B cell (primary cell): ENCODE measurements at regions not wholly inside any gene's neighbourhood (a gene's known extent, or its start where the extent isn't known, plus 50 kb on each side); places are given as distances from the start of the nearest gene placed in this dataset.
"Not testable (repeated sequence)": the region's sequence is repeated elsewhere in the genome, so short reads cannot be mapped to it uniquely, and the experiment has no call there.

Source experiments
- ATAC-seq: fragments of 200-7000 bp; cut with Tn5 transposase; one replicate; pipeline ENCODE4 v1.10.0; 2021; ENCODE audit warnings: low read depth, mild to moderate bottlenecking, moderate number of reproducible peaks, moderate library complexity
- CTCF ChIA-PET: fragments of 350-600 bp; sonication (Branson Sonifier 250); formaldehyde crosslinking; loops from one replicate; lab custom pipeline; 2021; ENCODE audit warnings: antibody characterized with exemption, inconsistent platforms; lab: Charles Lee
- POLR2A ChIA-PET: fragments of 350-600 bp; sonication (Branson Sonifier 250); formaldehyde crosslinking; loops from one replicate; lab custom pipeline; 2021; ENCODE audit warnings: antibody characterized with exemption; lab: Charles Lee
- DNase-seq: peaks from one replicate; pipeline ENCODE4 v3.0.0; 2013
- H2AFZ ChIP-seq: 2 replicates; pipeline ENCODE4 v1.6.1; 2012; ENCODE audit warnings: mild to moderate bottlenecking, low read depth, low read length; ENCODE audit not compliant: insufficient read depth, poor library complexity, severe bottlenecking
- H3K27ac ChIP-seq, 2 donors: 1 replicate in 1 of 2; 2 replicates in 1 of 2; pipeline ENCODE4 v1.5.1; 2012 to 2013; ENCODE audit warnings: low read length in 2 of 2, mild to moderate bottlenecking in 2 of 2, moderate library complexity in 1 of 2
- H3K27me3 ChIP-seq, 4 experiments: fragments of 200-600 bp in 1 of 4; sonication (generic) in 1 of 4; replicated peaks in 1 of 4; 1 replicate in 2 of 4; 2 replicates in 2 of 4; pipeline versions ENCODE4 v1.6.1 to v1.7.0; 2013 to 2016; ENCODE audit warnings: low read length in 3 of 4, mild to moderate bottlenecking in 2 of 4, mixed read lengths in 1 of 4, moderate library complexity in 1 of 4; ENCODE audit not compliant: insufficient read depth in 4 of 4, control insufficient read depth in 3 of 4; ENCODE audit errors: control extremely low read depth in 1 of 4
- H3K36me3 ChIP-seq, 2 experiments: replicated peaks in 1 of 2; 1 replicate in 1 of 2; 2 replicates in 1 of 2; pipeline versions ENCODE4 v1.6.1 to v1.7.1; 2013; ENCODE audit warnings: low read length in 1 of 2; ENCODE audit not compliant: insufficient read depth in 2 of 2, control insufficient read depth in 1 of 2; ENCODE audit errors: control extremely low read depth in 1 of 2, extremely low read depth in 1 of 2
- H3K4me1 ChIP-seq, 2 donors: fragments of 200-600 bp in 1 of 2; sonication (generic) in 1 of 2; 1 replicate in 1 of 2; 2 replicates in 1 of 2; pipeline versions ENCODE4 v1.5.1 to v1.6.1; 2013 to 2017; ENCODE audit warnings: low read length in 2 of 2; ENCODE audit not compliant: control insufficient read depth in 2 of 2, insufficient read depth in 2 of 2
- H3K4me2 ChIP-seq: replicated peaks from 2 replicates; pipeline ENCODE3; 2012; ENCODE audit warnings: mild to moderate bottlenecking, low read depth, low read length; ENCODE audit not compliant: poor library complexity, severe bottlenecking
- H3K4me3 ChIP-seq, 5 experiments: fragments of 200-600 bp in 1 of 5; sonication (generic) in 1 of 5; 1 replicate in 3 of 5; 2 replicates in 2 of 5; pipeline versions ENCODE4 v1.5.1 to v1.7.0; 2011 to 2016; ENCODE audit warnings: low read length in 4 of 5, mild to moderate bottlenecking in 4 of 5, low read depth in 2 of 5, control low read depth in 1 of 5, moderate library complexity in 1 of 5; ENCODE audit not compliant: insufficient read depth in 1 of 5; ENCODE audit errors: control extremely low read depth in 1 of 5, extremely low read depth in 1 of 5
- H3K79me2 ChIP-seq: fragments of 200-600 bp; sonication (generic); one replicate; pipeline ENCODE4 v1.6.0; 2016; ENCODE audit warnings: low read length; ENCODE audit not compliant: control insufficient read depth, insufficient read depth
- H3K9ac ChIP-seq: fragments of 200-600 bp; sonication (generic); 2 replicates; pipeline ENCODE4 v1.6.1; 2017; ENCODE audit warnings: mild to moderate bottlenecking, low read length, moderate library complexity
- H3K9me3 ChIP-seq, 3 donors: one replicate each; pipeline versions ENCODE4 v1.6.1 to v1.7.1; 2013; ENCODE audit warnings: low read length in 2 of 3; ENCODE audit not compliant: control insufficient read depth in 2 of 3, insufficient read depth in 1 of 3; ENCODE audit errors: control extremely low read depth in 1 of 3
- H4K20me1 ChIP-seq: 2 replicates; pipeline ENCODE4 v1.6.0; 2012; ENCODE audit warnings: mild to moderate bottlenecking, low read length; ENCODE audit not compliant: insufficient read depth, control insufficient read depth, poor library complexity, severe bottlenecking
- H3K27ac Mint-ChIP-seq: one replicate; pipeline ENCODE4 v1.8.0; 2021; ENCODE audit warnings: mixed read lengths
- H3K27me3 Mint-ChIP-seq: one replicate; pipeline ENCODE4 v1.8.0; 2021; ENCODE audit warnings: mixed read lengths
- H3K4me1 Mint-ChIP-seq: one replicate; pipeline ENCODE4 v1.8.0; 2021; ENCODE audit warnings: mixed read lengths
- H3K4me3 Mint-ChIP-seq: one replicate; pipeline ENCODE4 v1.8.0; 2021; ENCODE audit warnings: mixed read lengths
- H3K9me3 Mint-ChIP-seq: one replicate; pipeline ENCODE4 v1.8.0; 2022; ENCODE audit warnings: mixed read lengths; ENCODE audit not compliant: insufficient read depth
- EZH2 ChIP-seq: IDR thresholded peaks from 2 replicates; pipeline ENCODE4 v1.6.1; 2012; ENCODE audit warnings: borderline replicate concordance, low read depth, mild to moderate bottlenecking, moderate library complexity, low read length; ENCODE audit not compliant: insufficient read depth, poor library complexity, severe bottlenecking
- WGBS: methylation state at CpG from one replicate; pipeline ENCODE4 v1.1.5; 2013; ENCODE audit warnings: missing lambda C conversion rate; ENCODE audit not compliant: insufficient coverage; 5-methylcytosine and 5-hydroxymethylcytosine counted together
- intact Hi-C: fragments of 100-400 bp; cut with micrococcal nuclease; formaldehyde crosslinking; loops from one replicate; pipeline ENCODE4 v1.10.0; 2022
- TF ChIP-seq, protein P1 (sequence below): fragments of 200-600 bp; IDR thresholded peaks from one replicate; pipeline ENCODE4 v1.8.0; 2022; ENCODE audit warnings: antibody characterized with exemption, mild to moderate bottlenecking

DNA sequence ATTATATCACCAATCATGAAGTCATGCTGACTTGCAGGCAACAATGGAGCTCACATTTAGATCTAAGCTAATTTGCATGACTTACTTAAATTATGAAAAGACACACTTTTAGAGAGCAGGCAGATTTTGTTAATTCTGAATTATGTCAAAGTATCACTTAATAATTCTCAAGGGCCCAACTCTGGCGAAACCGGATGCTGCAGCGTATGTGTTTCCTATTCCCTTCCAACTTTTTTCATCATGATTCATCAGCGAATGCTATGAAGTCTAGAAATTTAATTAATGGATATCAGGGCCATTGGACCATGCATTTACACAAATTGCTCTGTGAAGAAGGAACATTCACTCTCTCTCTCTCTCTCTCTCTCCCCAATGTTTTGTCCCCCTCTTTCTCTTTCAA is 63.5 kb upstream of the GOLGA8A start:
- H3K27ac Mint-ChIP-seq, result no peak overlapping the region
- Histone ChIP-seq H3K4me3 (no peak overlapping the region), H3K4me1 (no peaks in the 10 kb centered on the region), H3K27me3 (peaks cover 0 to 12% (median 3%) of the 10 kb centered on the region in 4 experiments), H3K27ac (no peak overlapping the region), H4K20me1 (no peaks in the 10 kb centered on the region), H3K4me2 (no peak overlapping the region), H2AFZ (no peak overlapping the region), H3K9me3 (peaks cover 0 to 3% (median 1%) of the 10 kb centered on the region in 3 donors), H3K36me3 (no peaks in the 10 kb centered on the region), H3K79me2 (no peaks in the 10 kb centered on the region), H3K9ac (no peak overlapping the region)
- POLR2A ChIA-PET, result no interaction called here
- H3K4me1 Mint-ChIP-seq, result no peaks in the 10 kb centered on the region
- H3K27me3 Mint-ChIP-seq, result peaks cover 51% of the 10 kb centered on the region
- CTCF ChIA-PET, result no interaction called here
- no peaks in the 10 kb centered on the region for H3K9me3 Mint-ChIP-seq
- TF ChIP-seq EZH2, result no peak
- TF ChIP-seq, protein P1, sequence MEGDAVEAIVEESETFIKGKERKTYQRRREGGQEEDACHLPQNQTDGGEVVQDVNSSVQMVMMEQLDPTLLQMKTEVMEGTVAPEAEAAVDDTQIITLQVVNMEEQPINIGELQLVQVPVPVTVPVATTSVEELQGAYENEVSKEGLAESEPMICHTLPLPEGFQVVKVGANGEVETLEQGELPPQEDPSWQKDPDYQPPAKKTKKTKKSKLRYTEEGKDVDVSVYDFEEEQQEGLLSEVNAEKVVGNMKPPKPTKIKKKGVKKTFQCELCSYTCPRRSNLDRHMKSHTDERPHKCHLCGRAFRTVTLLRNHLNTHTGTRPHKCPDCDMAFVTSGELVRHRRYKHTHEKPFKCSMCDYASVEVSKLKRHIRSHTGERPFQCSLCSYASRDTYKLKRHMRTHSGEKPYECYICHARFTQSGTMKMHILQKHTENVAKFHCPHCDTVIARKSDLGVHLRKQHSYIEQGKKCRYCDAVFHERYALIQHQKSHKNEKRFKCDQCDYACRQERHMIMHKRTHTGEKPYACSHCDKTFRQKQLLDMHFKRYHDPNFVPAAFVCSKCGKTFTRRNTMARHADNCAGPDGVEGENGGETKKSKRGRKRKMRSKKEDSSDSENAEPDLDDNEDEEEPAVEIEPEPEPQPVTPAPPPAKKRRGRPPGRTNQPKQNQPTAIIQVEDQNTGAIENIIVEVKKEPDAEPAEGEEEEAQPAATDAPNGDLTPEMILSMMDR, result no peak
- WGBS, result no CpG with 5 or more reads among the region's 4 CpGs
- no peak for ATAC-seq
- intact Hi-C loops, result no loop called here
- no peak overlapping the region for H3K4me3 Mint-ChIP-seq
- DNase-seq, result no peak

DNA sequence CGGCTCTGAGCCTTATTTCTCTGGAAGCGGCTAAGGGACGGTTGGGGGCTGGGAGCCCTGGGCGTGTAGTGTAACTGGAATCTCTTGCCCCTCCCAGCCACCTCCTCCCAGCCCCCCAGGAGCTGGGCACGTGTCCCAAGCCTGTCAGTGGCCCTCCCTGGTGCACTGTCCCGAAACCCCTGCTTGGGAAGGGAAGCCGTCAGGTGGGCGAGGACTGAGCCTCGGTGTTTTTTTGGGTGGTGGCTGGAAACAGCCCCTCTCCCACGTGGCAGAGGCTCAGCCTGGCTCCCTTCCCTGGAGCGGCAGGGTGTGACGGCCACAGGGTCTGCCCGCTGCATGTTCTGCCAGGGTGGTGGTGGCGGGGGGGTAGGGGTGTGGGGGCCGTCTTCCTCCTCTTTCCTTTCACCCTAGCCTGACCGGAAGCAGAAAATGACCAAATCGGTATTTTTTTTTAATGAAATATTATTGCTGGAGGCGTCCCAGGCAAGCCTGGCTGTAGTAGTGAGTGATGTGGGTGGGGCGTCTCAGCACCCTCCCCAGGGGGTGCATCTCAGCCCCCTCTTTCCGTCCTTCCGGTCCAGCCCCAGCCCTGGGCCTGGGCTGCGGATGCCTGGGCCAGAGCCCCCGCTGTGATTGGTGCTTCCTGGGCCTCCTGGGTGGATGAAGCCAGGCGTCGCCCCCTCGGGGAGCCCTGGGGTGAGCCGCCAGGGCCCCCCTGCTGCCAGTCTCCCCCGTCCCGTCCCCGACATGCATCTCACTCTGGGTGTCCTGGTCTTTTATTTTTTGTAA is 58.8 kb upstream of the GOLGA8A start:
- Histone ChIP-seq H3K27ac (no peak overlapping the region), H3K9me3 (peaks cover 0 to 13% (median 0%) of the 10 kb centered on the region in 3 donors), H2AFZ (no peak overlapping the region), H3K36me3 (no peaks in the 10 kb centered on the region), H3K27me3 (peaks cover 0 to 32% (median 6%) of the 10 kb centered on the region in 4 experiments), H3K79me2 (no peaks in the 10 kb centered on the region), H4K20me1 (no peaks in the 10 kb centered on the region), H3K4me2 (no peak overlapping the region), H3K9ac (no peak overlapping the region), H3K4me1 (peaks cover 0 to 6% of the 10 kb centered on the region in 2 donors), H3K4me3 (no peak overlapping the region)
- H3K4me3 Mint-ChIP-seq, result no peak overlapping the region
- TF ChIP-seq, protein P1, result no peak
- no peak for TF ChIP-seq EZH2
- H3K27ac Mint-ChIP-seq, result no peak overlapping the region
- CTCF ChIA-PET, result no interaction called here
- WGBS, result 12% methylated on average over 12 of the region's 30 CpGs
- POLR2A ChIA-PET, result no interaction called here
- H3K4me1 Mint-ChIP-seq, result no peaks in the 10 kb centered on the region
- H3K27me3 Mint-ChIP-seq, result peaks cover 33% of the 10 kb centered on the region
- DNase-seq (no peak), ATAC-seq (no peak)
- intact Hi-C loops, result no loop called here
- no peaks in the 10 kb centered on the region for H3K9me3 Mint-ChIP-seq

DNA sequence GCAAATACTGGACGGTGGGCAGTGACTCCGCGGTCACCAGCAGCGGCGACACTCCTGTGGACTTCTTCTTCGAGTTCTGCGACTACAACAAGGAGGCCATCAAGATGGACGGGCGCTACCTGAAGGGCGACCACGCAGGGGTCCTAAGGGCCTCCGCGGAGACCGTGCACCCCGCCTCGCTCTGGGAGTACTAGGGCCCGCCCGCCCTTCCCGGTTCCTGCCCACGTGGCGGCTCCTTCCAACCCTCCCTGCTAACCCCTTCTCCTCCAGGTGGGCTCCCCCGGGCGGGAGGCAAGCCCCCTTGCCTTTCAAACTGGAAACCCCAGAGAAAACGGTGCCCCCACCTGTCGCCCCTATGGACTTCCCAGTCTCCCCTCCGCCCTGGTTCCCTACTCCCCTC is 58.1 kb upstream of the GOLGA8A start:
- H3K27ac Mint-ChIP-seq, ATAC-seq, H4K20me1 ChIP-seq, intact Hi-C loops, H3K27ac ChIP-seq, H3K4me2 ChIP-seq, DNase-seq, CTCF ChIA-PET, POLR2A ChIA-PET, H3K9ac ChIP-seq, H2AFZ ChIP-seq, H3K9me3 Mint-ChIP-seq, H3K36me3 ChIP-seq, H3K4me1 ChIP-seq, H3K79me2 ChIP-seq, H3K4me1 Mint-ChIP-seq, H3K4me3 Mint-ChIP-seq, H3K4me3 ChIP-seq: not testable (repeated sequence)
- H3K9me3 ChIP-seq, result peaks cover 0 to 13% (median 1%) of the 10 kb centered on the region in 3 donors
- peaks cover 0 to 39% (median 8%) of the 10 kb centered on the region in 4 experiments for H3K27me3 ChIP-seq
- peaks cover 34% of the 10 kb centered on the region for H3K27me3 Mint-ChIP-seq
- 25% methylated on average over 20 of the region's 26 CpGs for WGBS
